ENCODE measurements at regions not wholly inside any gene's neighbourhood (a gene's known extent, or its start where the extent isn't known, plus 50 kb on each side); places are given as distances from the start of the nearest gene placed in this dataset.

GRCh38 chr10:29925771-29926692, 133.4 kb downstream of the JCAD start:
- no peak for DNase-seq (ENCODE audit: low spot score)

DNA sequence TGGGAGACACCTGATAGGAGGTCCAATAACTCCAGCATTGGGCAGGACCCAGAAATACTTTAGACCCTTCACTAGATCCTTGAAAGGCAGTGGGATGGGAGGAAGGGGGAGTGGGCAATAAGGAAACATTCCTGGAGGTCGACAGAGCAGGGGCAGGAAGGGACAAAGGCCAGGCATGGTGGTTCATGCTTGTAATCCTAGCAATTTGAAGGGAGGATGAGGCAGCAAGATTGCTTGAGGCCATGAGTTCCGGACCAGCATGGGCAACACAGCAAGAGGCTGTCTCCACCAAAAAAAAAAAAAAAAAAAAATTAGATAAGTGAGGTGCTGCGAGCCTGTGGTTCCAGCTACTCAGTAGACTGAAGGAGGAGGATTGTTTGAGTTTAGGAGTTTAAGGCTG, 134.9 kb downstream of the JCAD start:
- DNase-seq (ENCODE audit: low spot score): no peak

- no peak for DNase-seq (ENCODE audit: low spot score)
Observed at GRCh38 chr10:29923416-29923965, 135.9 kb downstream of the JCAD start.

DNA sequence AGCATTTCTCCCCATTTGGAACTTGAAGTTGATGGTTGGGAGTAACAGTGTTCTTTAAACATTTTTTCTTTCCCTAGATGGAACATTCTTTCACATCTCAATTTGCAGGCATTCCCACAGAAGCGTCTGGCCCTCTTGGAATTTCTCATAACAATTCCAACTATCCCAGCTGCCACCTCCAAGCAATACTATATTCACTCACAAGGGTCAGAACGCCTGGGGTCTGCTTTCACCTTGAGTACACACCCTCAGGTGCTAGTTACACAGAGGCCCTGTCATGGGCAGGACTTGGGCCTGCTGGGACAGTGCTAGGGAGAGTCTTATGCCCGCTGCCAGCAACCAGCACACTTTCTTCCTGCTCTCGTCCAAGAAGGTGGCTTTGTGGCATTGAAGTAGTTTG, 136.5 kb downstream of the JCAD start:
- DNase-seq (ENCODE audit: low spot score): no peak

DNA sequence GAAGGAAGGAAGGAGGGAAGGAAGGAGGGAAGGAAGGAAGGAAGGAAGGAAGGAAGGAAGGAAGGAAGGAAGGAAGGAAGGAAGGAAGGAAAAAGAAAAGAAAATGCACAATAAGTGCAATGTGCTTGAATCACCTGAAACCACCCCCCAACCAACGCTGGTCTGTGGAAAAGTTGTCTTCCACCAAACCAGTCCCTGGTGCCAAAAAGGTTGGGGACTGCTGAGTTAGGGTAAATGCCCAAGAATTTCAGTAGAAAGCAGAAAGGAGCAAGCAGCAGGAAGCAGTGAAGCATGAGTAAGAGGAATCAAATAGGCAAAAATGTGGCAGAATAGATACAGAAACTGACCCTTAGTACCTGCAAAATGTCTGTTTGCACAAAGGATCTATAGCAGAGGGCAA, 137.2 kb downstream of the JCAD start:
- no peak for DNase-seq (ENCODE audit: low spot score)

- no peak for DNase-seq (ENCODE audit: low spot score)
Observed at GRCh38 chr10:29921071-29921446, 138.3 kb downstream of the JCAD start.

DNA sequence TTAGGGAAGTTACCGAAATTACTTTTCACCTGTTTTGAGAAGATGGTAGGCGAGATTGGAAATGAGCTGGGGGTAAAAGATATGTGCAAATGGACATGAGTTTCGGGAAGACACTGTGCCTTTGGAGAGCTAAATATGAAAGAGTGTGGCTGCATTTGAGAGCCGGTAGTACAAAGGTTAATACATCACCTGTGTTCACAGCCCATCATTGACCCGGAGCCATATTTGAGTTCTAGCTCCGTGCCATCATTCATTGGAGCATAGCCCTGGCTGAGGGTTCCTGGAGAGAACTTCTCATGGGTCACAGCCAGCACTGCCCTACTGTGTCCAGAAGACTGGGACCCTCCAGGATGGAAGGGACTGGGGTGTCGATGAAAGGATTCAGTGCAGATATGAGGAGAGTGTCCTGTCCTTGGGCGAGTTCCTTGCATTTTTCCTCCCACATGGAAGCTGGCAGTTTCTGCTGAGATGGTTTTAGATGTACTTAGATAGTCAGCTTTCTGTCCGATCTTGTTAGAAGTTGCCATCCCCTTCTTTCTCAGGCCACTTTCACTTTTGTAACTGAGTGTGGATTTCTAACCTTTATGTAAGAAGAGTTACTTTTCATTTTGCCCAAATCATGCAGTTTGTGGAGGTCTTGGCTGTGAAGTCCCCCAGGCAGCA, 138.8 kb downstream of the JCAD start:
- no peak for DNase-seq (ENCODE audit: low spot score)

GRCh38 chr10:29918623-29919400, 140.6 kb downstream of the JCAD start:
- DNase-seq (ENCODE audit: low spot score): no peak

GRCh38 chr10:29917311-29917710, 142.1 kb downstream of the JCAD start:
- no peak for DNase-seq (ENCODE audit: low spot score)

DNA sequence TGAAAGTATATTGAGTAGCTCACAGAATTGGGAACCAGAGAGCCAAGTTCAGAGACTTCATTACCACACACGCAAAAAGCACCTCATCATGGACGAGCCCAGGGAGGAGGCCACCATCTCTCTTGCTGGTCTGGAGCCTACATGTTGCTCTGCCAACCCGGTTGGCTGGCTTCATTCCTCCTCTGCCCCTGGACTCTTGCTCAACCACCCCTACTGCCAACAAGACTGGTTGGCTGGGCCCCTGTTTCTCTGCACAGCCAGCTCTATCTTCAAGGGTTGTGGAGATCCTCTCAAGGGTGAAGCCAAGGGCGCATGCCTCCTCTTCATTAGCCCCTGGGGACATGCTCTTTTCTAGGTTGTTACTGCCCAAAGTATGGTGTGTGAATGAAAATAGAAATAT, 142.7 kb downstream of the JCAD start:
- no peak for DNase-seq (ENCODE audit: low spot score)

GRCh38 chr10:29914986-29915785, 144.2 kb downstream of the JCAD start:
- no peak for DNase-seq (ENCODE audit: low spot score)

DNA sequence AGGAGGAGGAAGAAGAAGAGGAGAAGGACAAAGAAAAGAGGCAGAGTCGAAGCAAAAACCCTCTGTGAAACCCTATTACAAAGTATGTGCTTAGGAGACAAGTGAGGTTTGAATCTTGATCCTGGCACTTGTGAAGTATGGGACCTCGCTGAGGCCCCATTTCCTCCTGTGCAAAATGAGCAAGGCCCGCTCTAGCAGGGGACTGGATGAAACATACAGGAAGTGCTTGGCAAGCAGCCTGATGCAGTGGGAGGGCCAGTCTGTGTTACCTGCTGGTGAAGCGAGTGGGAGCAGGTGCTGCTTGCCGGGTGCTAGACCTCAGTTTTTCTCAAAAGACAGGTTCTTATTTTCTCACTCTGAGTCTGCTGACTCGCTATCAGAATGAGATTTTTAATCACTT, 150.4 kb downstream of the JCAD start:
- DNase-seq (ENCODE audit: low spot score): no peak

GRCh38 chr10:29900865-29901264, 158.5 kb downstream of the JCAD start:
- no peak for DNase-seq (ENCODE audit: low spot score)

DNA sequence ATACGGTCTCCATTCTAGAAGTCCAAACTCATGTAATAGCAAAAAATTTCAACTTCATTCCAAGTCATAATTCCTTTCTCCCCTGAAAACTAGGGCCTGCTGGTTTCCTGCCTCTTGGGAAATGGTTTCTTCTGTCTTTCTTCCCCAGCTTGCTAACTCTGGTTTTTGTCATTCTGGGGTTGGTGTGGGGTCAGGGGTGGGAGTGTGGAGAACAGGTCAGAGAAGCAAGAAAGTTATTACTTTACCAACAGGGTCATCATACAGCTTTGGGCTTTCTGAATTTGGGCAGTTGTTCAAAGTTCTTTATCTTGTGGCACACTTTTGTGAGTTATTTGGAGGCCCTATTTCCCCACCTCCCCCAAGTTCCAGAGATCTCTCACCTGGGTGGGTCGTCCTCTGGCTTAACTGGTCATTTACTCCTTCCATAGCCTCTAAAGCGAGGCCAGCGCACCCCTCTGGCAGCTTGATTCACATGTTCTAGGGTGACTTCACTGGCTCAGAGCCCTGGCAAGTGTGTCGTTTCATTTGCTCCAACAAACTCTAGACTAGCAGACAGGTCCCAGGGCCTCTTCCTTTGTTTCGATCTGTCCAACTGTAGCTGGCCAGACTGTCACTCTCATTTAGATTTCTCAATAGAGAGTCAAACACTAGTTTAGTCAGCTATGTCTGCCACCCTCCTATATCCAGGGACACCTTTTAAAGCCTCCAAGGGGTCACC, 161.2 kb downstream of the JCAD start:
- DNase-seq (ENCODE audit: low spot score): no peak

- no peak for DNase-seq (ENCODE audit: low spot score)
Observed at GRCh38 chr10:29897430-29897829, 162.0 kb downstream of the JCAD start.

DNA sequence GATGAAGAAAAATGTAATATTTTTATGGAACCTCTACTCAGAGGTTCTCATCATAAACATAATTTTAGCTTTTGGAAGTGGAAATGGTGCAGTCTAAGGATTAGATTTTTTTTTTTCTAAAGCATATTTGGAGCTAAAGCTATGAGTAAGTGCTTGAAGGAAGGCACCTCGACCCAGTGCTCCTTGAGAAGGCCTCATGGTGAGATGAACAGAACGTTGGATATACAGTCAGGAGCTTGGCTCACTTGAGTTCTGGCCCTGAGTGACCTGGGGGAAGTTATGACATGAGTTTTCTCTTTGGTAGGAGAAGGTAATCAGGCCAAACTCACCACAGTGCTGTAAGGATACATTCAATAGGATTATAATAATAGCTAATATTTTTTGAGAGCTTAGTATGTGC, 163.3 kb downstream of the JCAD start:
- no peak for DNase-seq (ENCODE audit: low spot score)

- no peak for DNase-seq (ENCODE audit: low spot score)
Observed at GRCh38 chr10:29895456-29895855, 163.9 kb downstream of the JCAD start.

DNA sequence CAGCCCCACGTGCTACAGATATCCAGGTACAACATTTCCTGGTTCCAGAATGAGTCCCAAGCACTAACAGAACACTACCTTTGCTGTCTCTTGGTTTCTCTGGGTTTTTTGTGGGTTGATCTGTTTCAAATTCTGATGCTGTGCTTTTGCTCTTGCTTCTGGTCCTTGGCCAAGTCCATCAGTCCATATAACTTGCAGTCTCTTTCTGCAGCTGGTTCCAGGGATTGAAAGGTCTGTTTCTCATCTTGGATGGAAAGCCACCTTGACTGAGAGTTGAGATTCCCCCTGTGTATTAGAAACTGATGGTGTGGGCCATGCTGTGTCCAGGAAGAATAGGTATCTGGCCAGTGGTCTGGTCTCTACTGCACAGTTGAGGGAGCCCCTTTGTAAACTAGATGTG, 171.1 kb downstream of the JCAD start:
- DNase-seq (ENCODE audit: low spot score): no peak

- no peak for DNase-seq (ENCODE audit: low spot score)
Observed at GRCh38 chr10:29886299-29886698, 173.1 kb downstream of the JCAD start.

DNA sequence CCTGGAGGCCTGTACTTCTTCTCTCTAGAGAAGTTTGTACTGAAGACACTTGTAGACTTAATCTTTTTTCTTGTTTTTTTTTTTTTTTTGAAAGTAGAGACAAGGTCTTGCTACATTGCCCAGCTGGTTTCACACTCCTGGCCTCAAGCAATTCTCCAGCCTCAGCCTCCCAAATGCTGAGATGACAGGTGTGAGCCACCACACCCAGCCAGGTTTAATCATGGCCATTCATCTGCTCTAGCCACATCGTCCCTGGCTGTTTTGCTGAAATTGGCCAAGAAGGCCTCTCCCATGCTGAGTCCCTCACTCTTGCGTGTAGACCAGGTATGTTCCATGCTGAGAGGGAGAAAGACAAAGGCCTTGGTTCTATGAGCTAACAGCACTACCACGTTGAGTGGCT, 176.2 kb downstream of the JCAD start:
- no peak for DNase-seq (ENCODE audit: low spot score)

- no peak for DNase-seq (ENCODE audit: low spot score)
Observed at GRCh38 chr10:29882766-29883165, 176.6 kb downstream of the JCAD start.
